ENCODE measurements at regions not wholly inside any gene's neighbourhood (a gene's known extent, or its start where the extent isn't known, plus 50 kb on each side); places are given as distances from the start of the nearest gene placed in this dataset.

- TF ChIP-seq, protein P1, sequence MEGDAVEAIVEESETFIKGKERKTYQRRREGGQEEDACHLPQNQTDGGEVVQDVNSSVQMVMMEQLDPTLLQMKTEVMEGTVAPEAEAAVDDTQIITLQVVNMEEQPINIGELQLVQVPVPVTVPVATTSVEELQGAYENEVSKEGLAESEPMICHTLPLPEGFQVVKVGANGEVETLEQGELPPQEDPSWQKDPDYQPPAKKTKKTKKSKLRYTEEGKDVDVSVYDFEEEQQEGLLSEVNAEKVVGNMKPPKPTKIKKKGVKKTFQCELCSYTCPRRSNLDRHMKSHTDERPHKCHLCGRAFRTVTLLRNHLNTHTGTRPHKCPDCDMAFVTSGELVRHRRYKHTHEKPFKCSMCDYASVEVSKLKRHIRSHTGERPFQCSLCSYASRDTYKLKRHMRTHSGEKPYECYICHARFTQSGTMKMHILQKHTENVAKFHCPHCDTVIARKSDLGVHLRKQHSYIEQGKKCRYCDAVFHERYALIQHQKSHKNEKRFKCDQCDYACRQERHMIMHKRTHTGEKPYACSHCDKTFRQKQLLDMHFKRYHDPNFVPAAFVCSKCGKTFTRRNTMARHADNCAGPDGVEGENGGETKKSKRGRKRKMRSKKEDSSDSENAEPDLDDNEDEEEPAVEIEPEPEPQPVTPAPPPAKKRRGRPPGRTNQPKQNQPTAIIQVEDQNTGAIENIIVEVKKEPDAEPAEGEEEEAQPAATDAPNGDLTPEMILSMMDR (IDR thresholded peaks at IDR 0.05; ENCODE audit: low read length, missing control alignments), result no peak
- DNase-seq (ENCODE audit: low read depth), result no peak
- no peak overlapping the region for H3K4me3 ChIP-seq (replicated peaks; ENCODE audit: low read depth, low read length)
Observed at GRCh38 chr18:47404845-47405244, 153.4 kb upstream of the SKOR2 start.

GRCh38 chr18:47403949-47404348 lies 152.5 kb upstream of the SKOR2 start:
- TF ChIP-seq, protein P1 (IDR thresholded peaks at IDR 0.05; ENCODE audit: low read length, missing control alignments), result no peak
- no peak for DNase-seq (ENCODE audit: low read depth)
- H3K4me3 ChIP-seq (replicated peaks; ENCODE audit: low read depth, low read length), result no peak overlapping the region

DNA sequence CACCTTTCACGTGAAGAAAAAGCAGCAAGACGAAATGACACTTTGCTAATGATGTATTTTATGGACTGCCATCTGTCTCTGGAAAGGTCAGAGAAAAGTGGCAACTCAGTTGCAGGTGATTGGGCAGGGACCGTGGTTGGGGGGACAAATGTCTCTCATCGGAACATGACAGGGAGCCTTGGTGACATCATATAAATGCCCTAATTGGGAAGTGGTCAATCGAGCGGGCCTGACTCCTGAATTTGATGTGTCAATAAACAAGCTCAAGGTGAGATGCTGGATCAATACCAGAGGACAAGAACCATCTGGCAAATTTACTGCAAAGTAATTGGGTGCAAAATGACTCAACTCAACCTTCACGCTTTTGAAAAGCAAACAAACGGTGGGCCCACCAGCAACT lies 151.9 kb upstream of the SKOR2 start:
- TF ChIP-seq, protein P1 (IDR thresholded peaks at IDR 0.05; ENCODE audit: low read length, missing control alignments), result no peak
- no peak overlapping the region for H3K4me3 ChIP-seq (replicated peaks; ENCODE audit: low read depth, low read length)
- DNase-seq (ENCODE audit: low read depth), result no peak

GRCh38 chr18:47399475-47399874 lies 148.0 kb upstream of the SKOR2 start:
- no peak overlapping the region for H3K4me3 ChIP-seq (replicated peaks; ENCODE audit: low read depth, low read length)
- TF ChIP-seq, protein P1 (IDR thresholded peaks at IDR 0.05; ENCODE audit: low read length, missing control alignments), result no peak
- DNase-seq (ENCODE audit: low read depth), result no peak

GRCh38 chr18:47397671-47398319 lies 146.3 kb upstream of the SKOR2 start:
- TF ChIP-seq, protein P1 (IDR thresholded peaks at IDR 0.05; ENCODE audit: low read length, missing control alignments), result peak; percentile 6
- H3K4me3 ChIP-seq (replicated peaks; ENCODE audit: low read depth, low read length), result no peak overlapping the region
- DNase-seq (ENCODE audit: low read depth), result no peak

- TF ChIP-seq, protein P1 (IDR thresholded peaks at IDR 0.05; ENCODE audit: low read length, missing control alignments), result no peak
- H3K4me3 ChIP-seq (replicated peaks; ENCODE audit: low read depth, low read length), result no peak overlapping the region
Observed at GRCh38 chr18:47391665-47392064, 140.2 kb upstream of the SKOR2 start.

GRCh38 chr18:47390410-47391024 lies 139.1 kb upstream of the SKOR2 start:
- H3K4me3 ChIP-seq (replicated peaks; ENCODE audit: low read depth, low read length), result no peak overlapping the region
- TF ChIP-seq, protein P1 (IDR thresholded peaks at IDR 0.05; ENCODE audit: low read length, missing control alignments), result no peak
- no peak for DNase-seq (ENCODE audit: low read depth)

More at GRCh38 chr18:47391665-47392064, 140.2 kb upstream of the SKOR2 start:
- DNase-seq (ENCODE audit: low read depth), result no peak
